Osteoblast (primary cell): ENCODE measurements at regions not wholly inside any gene's neighbourhood (a gene's known extent, or its start where the extent isn't known, plus 50 kb on each side); places are given as distances from the start of the nearest gene placed in this dataset.
A peak's percentile ranks its signal among the peaks of the same experiment; 100 is the strongest.

ENCODE experiments used
- DNase-seq: peaks from one replicate; pipeline ENCODE4 v3.0.0; 2011; ENCODE audit warnings: low spot score, mixed read lengths; ENCODE audit not compliant: insufficient read length; ENCODE audit errors: missing footprints
- H2AFZ ChIP-seq: 2 replicates; pipeline ENCODE4 v1.6.0; 2011; ENCODE audit warnings: mild to moderate bottlenecking, low read length
- H3K27ac ChIP-seq: 2 replicates; pipeline ENCODE4 v1.5.1; 2011; ENCODE audit warnings: mild to moderate bottlenecking, low read depth, low read length, moderate library complexity
- H3K27me3 ChIP-seq: 2 replicates; pipeline ENCODE4 v1.6.0; 2012; ENCODE audit warnings: mild to moderate bottlenecking, control low read depth, inconsistent platforms, low read length, moderate library complexity; ENCODE audit not compliant: insufficient read depth
- H3K36me3 ChIP-seq: 2 replicates; pipeline ENCODE4 v1.5.1; 2011; ENCODE audit warnings: mild to moderate bottlenecking, low read length, control low read depth, moderate library complexity; ENCODE audit not compliant: insufficient read depth
- H3K4me1 ChIP-seq: 2 replicates; pipeline ENCODE4 v1.5.1; 2011; ENCODE audit warnings: mild to moderate bottlenecking, low read length, control low read depth, moderate library complexity; ENCODE audit not compliant: insufficient read depth
- H3K4me2 ChIP-seq: 2 replicates; pipeline ENCODE4 v1.6.0; 2011; ENCODE audit warnings: mild to moderate bottlenecking, low read length; ENCODE audit not compliant: insufficient read depth
- H3K4me3 ChIP-seq: fragments of 200-600 bp; sonication (generic); 3 replicates; pipeline ENCODE4 v1.5.1; 2012; ENCODE audit warnings: mild to moderate bottlenecking, low read length, inconsistent platforms; ENCODE audit not compliant: insufficient read depth
- H3K79me2 ChIP-seq: 2 replicates; pipeline ENCODE4 v1.6.0; 2012; ENCODE audit warnings: mild to moderate bottlenecking, low read length, control low read depth, inconsistent platforms; ENCODE audit not compliant: insufficient read depth
- H3K9me3 ChIP-seq: 2 replicates; pipeline ENCODE4 v1.5.1; 2011; ENCODE audit warnings: low read depth, low read length, control low read depth
- H4K20me1 ChIP-seq: 2 replicates; pipeline ENCODE4 v1.6.0; 2012; ENCODE audit warnings: mild to moderate bottlenecking, low read length, control low read depth; ENCODE audit not compliant: insufficient read depth
- CTCF ChIP-seq: IDR thresholded peaks from 2 replicates; pipeline ENCODE4 v1.5.1; 2011; ENCODE audit warnings: mild to moderate bottlenecking, low read depth, low read length, moderate library complexity; ENCODE audit errors: extremely low read depth

GRCh38 chr17:62188713-62189112 lies 123.6 kb upstream of the MED13 start:
- H2AFZ ChIP-seq: no peak overlapping the region
- DNase-seq: no peak
- no peak overlapping the region for H3K27ac ChIP-seq
- no peaks in the 10 kb centered on the region for H3K36me3 ChIP-seq
- no peaks in the 10 kb centered on the region for H4K20me1 ChIP-seq
- H3K79me2 ChIP-seq: no peaks in the 10 kb centered on the region
- H3K4me2 ChIP-seq: no peak overlapping the region
- TF ChIP-seq CTCF: no peak
- no peaks in the 10 kb centered on the region for H3K4me1 ChIP-seq
- no peak overlapping the region for H3K4me3 ChIP-seq
- no peaks in the 10 kb centered on the region for H3K9me3 ChIP-seq
- peaks cover 8% of the 10 kb centered on the region for H3K27me3 ChIP-seq

GRCh38 chr17:62187681-62188080 lies 122.6 kb upstream of the MED13 start:
- no peak overlapping the region for H3K4me3 ChIP-seq
- H2AFZ ChIP-seq: no peak overlapping the region
- no peaks in the 10 kb centered on the region for H3K4me1 ChIP-seq
- H3K79me2 ChIP-seq: no peaks in the 10 kb centered on the region
- H3K27ac ChIP-seq: no peak overlapping the region
- peaks cover 8% of the 10 kb centered on the region for H3K27me3 ChIP-seq
- no peak overlapping the region for H3K4me2 ChIP-seq
- H3K9me3 ChIP-seq: no peaks in the 10 kb centered on the region
- peak; percentile 79 for DNase-seq
- TF ChIP-seq CTCF: no peak
- no peaks in the 10 kb centered on the region for H4K20me1 ChIP-seq
- no peaks in the 10 kb centered on the region for H3K36me3 ChIP-seq

- H2AFZ ChIP-seq: no peak overlapping the region
- no peak overlapping the region for H3K4me2 ChIP-seq
- H3K4me3 ChIP-seq: no peak overlapping the region
- H3K27ac ChIP-seq: no peak overlapping the region
- no peaks in the 10 kb centered on the region for H3K36me3 ChIP-seq
- no peak for DNase-seq
- H3K27me3 ChIP-seq: peaks cover 8% of the 10 kb centered on the region
- no peaks in the 10 kb centered on the region for H3K4me1 ChIP-seq
- no peaks in the 10 kb centered on the region for H3K79me2 ChIP-seq
- H4K20me1 ChIP-seq: no peaks in the 10 kb centered on the region
- no peaks in the 10 kb centered on the region for H3K9me3 ChIP-seq
- TF ChIP-seq CTCF: no peak
Measured at GRCh38 chr17:62186841-62187240, 121.8 kb upstream of the MED13 start.

- no peaks in the 10 kb centered on the region for H3K79me2 ChIP-seq
- H3K4me2 ChIP-seq: no peak overlapping the region
- H3K27ac ChIP-seq: no peak overlapping the region
- H4K20me1 ChIP-seq: no peaks in the 10 kb centered on the region
- H3K27me3 ChIP-seq: no peaks in the 10 kb centered on the region
- H3K9me3 ChIP-seq: peaks cover 4% of the 10 kb centered on the region
- no peak for DNase-seq
- no peak overlapping the region for H3K4me3 ChIP-seq
- TF ChIP-seq CTCF: no peak
- no peak overlapping the region for H2AFZ ChIP-seq
- no peaks in the 10 kb centered on the region for H3K36me3 ChIP-seq
- peaks cover 10% of the 10 kb centered on the region for H3K4me1 ChIP-seq
Measured at GRCh38 chr17:62180772-62181171, 115.7 kb upstream of the MED13 start.
